ENCODE measurements at regions not wholly inside any gene's neighbourhood (a gene's known extent, or its start where the extent isn't known, plus 50 kb on each side); places are given as distances from the start of the nearest gene placed in this dataset.

DNA sequence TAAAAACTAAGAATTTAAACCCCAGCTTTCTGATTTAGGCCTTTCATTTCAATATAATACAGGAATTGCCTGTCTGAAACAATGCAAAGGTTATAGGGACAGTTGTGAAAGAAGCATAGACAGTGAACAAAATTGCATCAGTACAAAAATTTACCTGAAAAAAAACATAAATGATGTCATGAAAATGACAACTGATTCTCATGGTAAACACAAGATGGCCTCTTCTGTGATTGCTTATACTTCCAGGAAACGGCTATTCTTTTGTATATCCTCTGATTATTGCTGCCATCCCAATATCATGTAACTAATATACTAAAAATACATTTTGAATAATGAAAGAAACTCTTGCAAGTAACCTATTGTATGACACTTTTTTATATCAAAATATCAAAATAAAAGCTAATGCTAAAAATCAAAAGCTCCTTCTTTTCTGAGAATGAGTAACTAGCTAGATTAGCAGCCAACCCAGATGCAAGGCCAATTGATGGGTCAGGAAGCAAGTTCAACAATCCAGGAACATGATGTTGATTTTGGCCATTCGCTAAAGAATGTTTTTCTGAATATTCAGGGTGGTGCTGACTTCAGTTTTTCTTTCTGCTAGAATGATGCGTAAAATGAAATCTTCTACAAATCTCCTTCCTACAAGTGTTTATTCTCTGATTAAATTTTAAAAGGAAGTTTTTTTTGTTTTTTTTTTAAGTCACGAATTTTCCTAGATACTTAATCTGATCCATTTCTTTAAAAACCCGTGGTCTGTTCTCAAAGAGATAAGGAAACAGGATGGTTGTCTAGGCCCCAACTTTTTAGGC lies 83.6 kb downstream of the ALX1 start:
- Histone ChIP-seq H3K4me1 (ENCODE audit: insufficient read depth) (no peaks in the 10 kb centered on the region), H3K4me2 (ENCODE audit: unreplicated experiment) (no peak overlapping the region), H3K9me3 (ENCODE audit: low read depth) (no peaks in the 10 kb centered on the region), H4K20me1 (ENCODE audit: insufficient read depth) (no peaks in the 10 kb centered on the region), H3K4me3 (no peak overlapping the region), H3K36me3 (ENCODE audit: low read depth) (no peaks in the 10 kb centered on the region), H2AFZ (no peak overlapping the region), H3K79me2 (ENCODE audit: insufficient read depth) (no peaks in the 10 kb centered on the region), H3F3A (ENCODE audit: insufficient read depth) (no peaks in the 10 kb centered on the region), H3K9me2 (ENCODE audit: insufficient read depth) (no peaks in the 10 kb centered on the region), H3K9ac (no peak overlapping the region), H3K27me3 (replicated peaks; ENCODE audit: insufficient read depth) (no peaks in the 10 kb centered on the region; the same call in 1 of the 2 replicates), H3K27ac (no peak overlapping the region)
- TF ChIP-seq EZH2phosphoT487 (IDR thresholded peaks at IDR 0.05; ENCODE audit: insufficient read depth, low read depth) = no peak
- TF ChIP-seq EZH2 (IDR thresholded peaks at IDR 0.05; ENCODE audit: insufficient read depth, poor library complexity, severe bottlenecking) = no peak
- 34 to 39% methylated on average over 5 of the region's 5 CpGs for WGBS, 2 experiments (ENCODE audit: low coverage in 1 of 2, low lambda C conversion rate in 2 of 2, missing lambda C conversion rate in 2 of 2)
- no peak for DNase-seq
- in situ Hi-C loops (cut with MboI) = no loop called here

- Histone ChIP-seq H3K36me3 (ENCODE audit: low read depth) (no peaks in the 10 kb centered on the region), H4K20me1 (ENCODE audit: insufficient read depth) (no peaks in the 10 kb centered on the region), H3K27me3 (replicated peaks; ENCODE audit: insufficient read depth) (no peaks in the 10 kb centered on the region), H3K79me2 (ENCODE audit: insufficient read depth) (no peaks in the 10 kb centered on the region), H3F3A (ENCODE audit: insufficient read depth) (no peaks in the 10 kb centered on the region), H3K4me1 (ENCODE audit: insufficient read depth) (no peaks in the 10 kb centered on the region), H3K9ac (no peak overlapping the region), H3K27ac (no peak overlapping the region), H3K9me2 (ENCODE audit: insufficient read depth) (no peaks in the 10 kb centered on the region), H3K4me2 (ENCODE audit: unreplicated experiment) (no peak overlapping the region), H2AFZ (no peak overlapping the region), H3K4me3 (no peak overlapping the region), H3K9me3 (ENCODE audit: low read depth) (no peaks in the 10 kb centered on the region)
- in situ Hi-C loops (cut with MboI) = no loop called here
- no peak for DNase-seq
- TF ChIP-seq EZH2phosphoT487 (IDR thresholded peaks at IDR 0.05; ENCODE audit: insufficient read depth, low read depth) (no peak), EZH2 (IDR thresholded peaks at IDR 0.05; ENCODE audit: insufficient read depth, poor library complexity, severe bottlenecking) (no peak)
- WGBS, 2 experiments (ENCODE audit: low coverage in 1 of 2, low lambda C conversion rate in 2 of 2, missing lambda C conversion rate in 2 of 2) = 29 to 35% methylated on average over 2 of the region's 2 CpGs
Observed at GRCh38 chr12:85367936-85368335, 87.9 kb downstream of the ALX1 start.

GRCh38 chr12:85369365-85370154 lies 89.5 kb downstream of the ALX1 start:
- no peaks in the 10 kb centered on the region for H3K27me3 ChIP-seq (replicated peaks; ENCODE audit: insufficient read depth)
- no peak overlapping the region for H3K4me2 ChIP-seq (ENCODE audit: unreplicated experiment)
- no peak overlapping the region for H3K4me3 ChIP-seq
- H3F3A ChIP-seq (ENCODE audit: insufficient read depth) = no peaks in the 10 kb centered on the region
- WGBS, 2 experiments (ENCODE audit: low coverage in 1 of 2, low lambda C conversion rate in 2 of 2, missing lambda C conversion rate in 2 of 2) = 70% methylated on average over 4 of the region's 4 CpGs
- no peaks in the 10 kb centered on the region for H3K9me2 ChIP-seq (ENCODE audit: insufficient read depth)
- no peak overlapping the region for H3K27ac ChIP-seq
- no peak for TF ChIP-seq EZH2 (IDR thresholded peaks at IDR 0.05; ENCODE audit: insufficient read depth, poor library complexity, severe bottlenecking)
- no peak for TF ChIP-seq EZH2phosphoT487 (IDR thresholded peaks at IDR 0.05; ENCODE audit: insufficient read depth, low read depth)
- in situ Hi-C loops (cut with MboI) = no loop called here
- H4K20me1 ChIP-seq (ENCODE audit: insufficient read depth) = no peaks in the 10 kb centered on the region
- H3K79me2 ChIP-seq (ENCODE audit: insufficient read depth) = no peaks in the 10 kb centered on the region
- no peak overlapping the region for H3K9ac ChIP-seq
- H3K9me3 ChIP-seq (ENCODE audit: low read depth) = no peaks in the 10 kb centered on the region
- H2AFZ ChIP-seq = no peak overlapping the region
- no peak for DNase-seq
- no peaks in the 10 kb centered on the region for H3K4me1 ChIP-seq (ENCODE audit: insufficient read depth)
- no peaks in the 10 kb centered on the region for H3K36me3 ChIP-seq (ENCODE audit: low read depth)

DNA sequence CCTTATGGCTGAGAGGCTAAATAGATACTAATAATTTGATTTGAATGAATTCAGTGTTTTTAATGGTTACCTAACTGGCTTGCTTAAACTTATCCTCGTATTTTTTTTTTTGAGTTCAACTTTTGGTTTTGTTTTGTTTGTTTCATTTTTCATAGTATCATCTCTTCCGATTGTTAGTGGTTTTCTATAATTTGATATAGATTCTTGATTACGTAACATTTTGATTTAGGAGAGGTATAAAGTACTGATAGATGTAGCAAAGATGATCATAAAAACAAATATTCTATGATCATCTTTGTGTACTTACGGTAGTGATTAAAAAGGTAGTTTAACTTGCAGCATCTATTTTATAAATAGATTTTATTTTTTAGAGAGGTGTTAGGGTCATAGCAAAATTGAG lies 93.0 kb downstream of the ALX1 start:
- in situ Hi-C loops (cut with MboI) = no loop called here
- no peaks in the 10 kb centered on the region for H3F3A ChIP-seq (ENCODE audit: insufficient read depth)
- H3K36me3 ChIP-seq (ENCODE audit: low read depth) = no peaks in the 10 kb centered on the region
- H4K20me1 ChIP-seq (ENCODE audit: insufficient read depth) = no peaks in the 10 kb centered on the region
- H3K9me3 ChIP-seq (ENCODE audit: low read depth) = no peaks in the 10 kb centered on the region
- WGBS, 2 experiments (ENCODE audit: low coverage in 1 of 2, low lambda C conversion rate in 2 of 2, missing lambda C conversion rate in 2 of 2) = 67 to 68% methylated on average over 4 of the region's 4 CpGs
- H3K4me2 ChIP-seq (ENCODE audit: unreplicated experiment) = no peak overlapping the region
- H3K4me3 ChIP-seq = no peak overlapping the region
- H3K27me3 ChIP-seq (replicated peaks; ENCODE audit: insufficient read depth) = no peaks in the 10 kb centered on the region
- no peaks in the 10 kb centered on the region for H3K9me2 ChIP-seq (ENCODE audit: insufficient read depth)
- H3K9ac ChIP-seq = no peak overlapping the region
- no peaks in the 10 kb centered on the region for H3K79me2 ChIP-seq (ENCODE audit: insufficient read depth)
- no peaks in the 10 kb centered on the region for H3K4me1 ChIP-seq (ENCODE audit: insufficient read depth)
- DNase-seq = no peak
- no peak overlapping the region for H2AFZ ChIP-seq
- H3K27ac ChIP-seq = no peak overlapping the region
- TF ChIP-seq EZH2phosphoT487 (IDR thresholded peaks at IDR 0.05; ENCODE audit: insufficient read depth, low read depth) (no peak), EZH2 (IDR thresholded peaks at IDR 0.05; ENCODE audit: insufficient read depth, poor library complexity, severe bottlenecking) (no peak)

All from GM23248 (cell line).